ENCODE measurements at regions not wholly inside any gene's neighbourhood (a gene's known extent, or its start where the extent isn't known, plus 50 kb on each side); places are given as distances from the start of the nearest gene placed in this dataset.

DNA sequence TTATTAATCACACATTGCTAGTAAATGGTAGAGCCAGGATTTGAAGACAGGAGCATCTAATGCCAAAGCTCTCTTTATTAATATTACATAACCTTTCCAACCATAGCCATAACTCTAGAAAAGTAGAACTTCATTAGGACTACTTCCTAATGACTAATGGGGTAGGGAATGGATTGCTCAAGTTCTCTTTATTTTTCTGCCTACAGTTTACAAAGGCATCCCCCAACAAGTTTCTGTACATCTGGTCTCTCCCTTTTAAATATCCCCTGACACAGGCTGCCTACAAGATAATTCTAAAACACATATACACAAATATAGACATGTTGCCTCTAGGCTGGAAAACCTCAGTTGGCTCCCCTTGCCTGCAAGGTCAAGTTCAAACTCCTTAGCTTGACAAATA lies 534.9 kb downstream of the SOX6 start:
- no peaks in the 10 kb centered on the region for H3K9me3 ChIP-seq (replicated peaks)
- intact Hi-C loops (cut with micrococcal nuclease): loop anchor here (10.0 kb wide), 1 partner anchor 793 kb away; no protein-coding TSS in a partner anchor
- no peak overlapping the region for H3K4me3 ChIP-seq
- no peak for DNase-seq
- H3K27me3 ChIP-seq (ENCODE audit: low read depth): no peaks in the 10 kb centered on the region
- peaks cover 40% of the 10 kb centered on the region for H3K4me1 ChIP-seq
- H3K36me3 ChIP-seq: no peaks in the 10 kb centered on the region
- no peak for TF ChIP-seq CTCF (IDR thresholded peaks at IDR 0.05; ENCODE audit: borderline replicate concordance)
- H3K27ac ChIP-seq (replicated peaks): no peak overlapping the region

GRCh38 chr11:15824060-15824459 lies 532.3 kb downstream of the SOX6 start:
- no peaks in the 10 kb centered on the region for H3K27me3 ChIP-seq (ENCODE audit: low read depth)
- no peak for DNase-seq
- no peak for TF ChIP-seq CTCF (IDR thresholded peaks at IDR 0.05; ENCODE audit: borderline replicate concordance)
- no peak overlapping the region for H3K27ac ChIP-seq (replicated peaks)
- no peaks in the 10 kb centered on the region for H3K9me3 ChIP-seq (replicated peaks)
- no peak overlapping the region for H3K4me3 ChIP-seq
- intact Hi-C loops (cut with micrococcal nuclease): loop anchor here (10.0 kb wide), 1 partner anchor 791 kb away; no protein-coding TSS in a partner anchor
- peaks cover 43% of the 10 kb centered on the region for H3K4me1 ChIP-seq
- H3K36me3 ChIP-seq: no peaks in the 10 kb centered on the region

DNA sequence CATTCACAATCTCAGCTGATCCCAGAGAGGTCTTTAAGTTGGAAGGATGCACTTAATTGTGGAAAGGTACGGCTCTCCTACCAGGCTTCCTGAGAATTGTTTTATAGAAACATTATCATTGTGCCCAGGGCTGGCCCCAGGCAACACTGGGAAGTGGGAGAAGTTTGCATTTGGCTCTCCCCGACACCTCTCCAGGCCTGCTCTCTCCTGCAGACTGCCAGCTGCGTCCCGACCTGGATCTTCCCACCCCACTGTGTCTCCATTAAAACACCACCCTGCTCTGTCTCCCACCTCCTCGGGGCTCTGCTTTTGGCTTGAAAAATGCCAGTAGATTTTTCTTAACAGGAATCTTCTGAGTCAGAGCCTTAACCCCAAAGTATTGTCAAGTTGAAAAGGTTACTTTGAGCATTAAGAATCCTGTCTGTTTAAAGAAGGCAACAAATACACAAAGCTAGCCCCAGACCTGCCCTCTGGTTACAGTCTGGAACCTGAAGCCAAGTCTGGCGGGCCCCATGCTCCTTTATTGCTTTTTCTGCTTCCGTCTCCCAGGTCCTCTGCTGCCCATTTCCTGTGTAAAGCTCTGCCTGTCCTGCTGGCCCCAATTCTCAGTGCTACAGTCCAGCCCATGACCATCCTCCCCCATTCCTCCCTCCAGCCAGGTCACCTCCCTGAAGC lies 530.2 kb downstream of the SOX6 start:
- no peak overlapping the region for H3K4me3 ChIP-seq
- H3K27me3 ChIP-seq (ENCODE audit: low read depth): no peaks in the 10 kb centered on the region
- TF ChIP-seq CTCF (IDR thresholded peaks at IDR 0.05; ENCODE audit: borderline replicate concordance): no peak
- H3K36me3 ChIP-seq: no peaks in the 10 kb centered on the region
- H3K4me1 ChIP-seq: peaks cover 48% of the 10 kb centered on the region
- intact Hi-C loops (cut with micrococcal nuclease): loop anchor here (10.0 kb wide), 1 partner anchor 789 kb away; no protein-coding TSS in a partner anchor
- DNase-seq: no peak
- no peak overlapping the region for H3K27ac ChIP-seq (replicated peaks)
- no peaks in the 10 kb centered on the region for H3K9me3 ChIP-seq (replicated peaks)

DNA sequence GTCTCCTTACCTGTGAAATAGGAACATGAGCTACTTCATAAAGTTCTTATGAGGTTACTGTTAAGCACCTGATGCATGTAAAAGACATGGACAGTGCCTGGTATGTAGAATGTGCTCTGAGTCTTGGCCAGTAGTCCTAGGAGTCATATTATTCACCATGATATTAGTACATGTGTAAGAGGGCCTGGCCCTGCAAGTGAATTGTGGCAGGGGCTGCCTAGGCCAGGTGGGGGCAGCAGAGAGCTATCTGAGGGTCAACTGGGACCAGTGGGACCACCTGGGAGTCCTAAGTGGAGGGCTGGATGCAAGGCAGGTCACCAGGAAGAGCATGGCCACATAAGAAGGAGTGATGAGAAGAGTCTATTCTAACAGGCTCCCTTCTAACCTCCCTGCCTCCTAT lies 529.5 kb downstream of the SOX6 start:
- Histone ChIP-seq H3K4me1 (peaks cover 48% of the 10 kb centered on the region), H3K9me3 (replicated peaks) (no peaks in the 10 kb centered on the region), H3K36me3 (no peaks in the 10 kb centered on the region), H3K27ac (replicated peaks) (no peak overlapping the region), H3K4me3 (no peak overlapping the region), H3K27me3 (ENCODE audit: low read depth) (no peaks in the 10 kb centered on the region)
- TF ChIP-seq CTCF (IDR thresholded peaks at IDR 0.05; ENCODE audit: borderline replicate concordance): peak; percentile 73
- peak; percentile 40 for DNase-seq
- intact Hi-C loops (cut with micrococcal nuclease): loop anchor here (10.0 kb wide), 1 partner anchor 788 kb away; no protein-coding TSS in a partner anchor

DNA sequence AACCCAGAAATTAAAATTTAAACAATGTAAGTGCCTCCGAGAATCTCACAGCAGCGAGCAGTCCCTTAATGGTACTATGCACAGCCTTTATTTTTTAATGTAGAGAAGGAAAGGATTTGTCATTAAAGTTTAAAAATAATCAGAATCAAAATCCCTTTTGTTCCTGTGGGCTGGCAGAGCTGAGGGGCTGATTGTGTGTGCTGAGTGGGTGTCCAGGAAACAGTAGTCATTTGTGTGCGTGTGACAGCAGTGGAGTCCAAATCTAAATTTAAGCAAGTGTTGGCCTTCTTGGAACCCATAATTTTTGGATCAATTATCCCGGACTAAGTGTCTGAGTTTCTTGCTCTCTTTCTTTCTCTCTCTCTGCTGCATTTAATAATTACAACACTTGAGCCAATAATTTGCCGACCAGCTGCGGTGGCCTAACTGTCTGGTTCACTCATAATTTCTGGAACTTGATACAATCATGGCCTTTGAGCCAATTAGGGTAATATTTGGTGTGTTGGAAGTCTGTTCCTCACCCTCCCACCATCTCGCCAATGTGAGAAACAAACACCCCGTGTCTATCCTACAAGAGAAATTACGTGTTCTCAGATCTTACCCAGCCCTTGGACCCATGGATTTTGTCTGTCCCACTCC lies 528.0 kb downstream of the SOX6 start:
- TF ChIP-seq CTCF (IDR thresholded peaks at IDR 0.05; ENCODE audit: borderline replicate concordance): no peak
- Histone ChIP-seq H3K4me3 (no peak overlapping the region), H3K27me3 (ENCODE audit: low read depth) (no peaks in the 10 kb centered on the region), H3K4me1 (peaks cover 48% of the 10 kb centered on the region), H3K36me3 (no peaks in the 10 kb centered on the region), H3K9me3 (replicated peaks) (no peaks in the 10 kb centered on the region), H3K27ac (replicated peaks) (peak overlapping the region; percentile 67)
- intact Hi-C loops (cut with micrococcal nuclease): loop anchor here (10.0 kb wide), 1 partner anchor 786 kb away; no protein-coding TSS in a partner anchor
- no peak for DNase-seq
